CD4-positive, alpha-beta memory T cell (primary cell): ENCODE measurements at regions not wholly inside any gene's neighbourhood (a gene's known extent, or its start where the extent isn't known, plus 50 kb on each side); places are given as distances from the start of the nearest gene placed in this dataset.
"Not testable (repeated sequence)": the region's sequence is repeated elsewhere in the genome, so short reads cannot be mapped to it uniquely, and the experiment has no call there.

Experiments
- CTCF ChIA-PET: fragments of 350-600 bp; sonication (Branson Sonifier 250); formaldehyde crosslinking; loops from one replicate; lab custom pipeline; 2021; ENCODE audit warnings: inconsistent platforms; ENCODE audit not compliant: partially characterized antibody; lab: Charles Lee
- POLR2A ChIA-PET: fragments of 350-600 bp; sonication (Branson Sonifier 250); formaldehyde crosslinking; loops from one replicate; lab custom pipeline; 2021; ENCODE audit not compliant: partially characterized antibody; lab: Charles Lee
- DNase-seq, 5 donors: peaks; one replicate each; pipeline versions ENCODE4 v3.0.0 to v3.0.0-alpha.2; 2020 to 2022; ENCODE audit warnings: mixed read lengths in 1 of 5
- H3K27ac ChIP-seq: one replicate; pipeline ENCODE4 v1.7.0; 2013; ENCODE audit warnings: low read depth, low read length
- H3K27me3 ChIP-seq: 2 replicates; pipeline ENCODE4 v1.7.0; 2013; ENCODE audit warnings: mild to moderate bottlenecking, low read length, moderate library complexity; ENCODE audit not compliant: insufficient read depth
- H3K36me3 ChIP-seq: 2 replicates; pipeline ENCODE4 v1.7.0; 2013; ENCODE audit warnings: mild to moderate bottlenecking, low read length, moderate library complexity; ENCODE audit not compliant: insufficient read depth
- H3K4me1 ChIP-seq: 2 replicates; pipeline ENCODE4 v1.7.0; 2013; ENCODE audit warnings: mild to moderate bottlenecking, low read length, moderate library complexity; ENCODE audit not compliant: insufficient read depth
- H3K4me3 ChIP-seq, 2 donors: one replicate each; pipeline ENCODE4 v1.7.0; 2013; ENCODE audit warnings: low read length in 2 of 2, mild to moderate bottlenecking in 1 of 2
- H3K9me3 ChIP-seq, 2 donors: one replicate each; pipeline ENCODE4 v1.7.0; 2013; ENCODE audit warnings: low read length in 2 of 2, control low read depth in 1 of 2; ENCODE audit not compliant: control insufficient read depth in 1 of 2
- H3K27ac Mint-ChIP-seq, 7 donors: one replicate each; pipeline ENCODE4 v1.8.0; 2020 to 2021; ENCODE audit warnings: mixed read lengths in 7 of 7, mild to moderate bottlenecking in 6 of 7, inconsistent platforms in 3 of 7, moderate library complexity in 3 of 7
- H3K27me3 Mint-ChIP-seq, 2 donors: one replicate each; pipeline ENCODE4 v1.8.0; 2020 to 2021; ENCODE audit warnings: mixed read lengths in 2 of 2
- H3K36me3 Mint-ChIP-seq, 2 donors: one replicate each; pipeline ENCODE4 v1.8.0; 2020 to 2021; ENCODE audit warnings: mixed read lengths in 2 of 2, inconsistent platforms in 1 of 2, mild to moderate bottlenecking in 1 of 2
- H3K4me1 Mint-ChIP-seq, 4 donors: one replicate each; pipeline ENCODE4 v1.8.0; 2020 to 2021; ENCODE audit warnings: mixed read lengths in 4 of 4, mild to moderate bottlenecking in 1 of 4
- H3K4me3 Mint-ChIP-seq, 8 donors: one replicate each; pipeline ENCODE4 v1.8.0; 2020 to 2021; ENCODE audit warnings: mixed read lengths in 8 of 8, mild to moderate bottlenecking in 7 of 8, moderate library complexity in 6 of 8, inconsistent platforms in 3 of 8
- H3K9me3 Mint-ChIP-seq, 8 donors: one replicate each; pipeline ENCODE4 v1.8.0; 2020 to 2021; ENCODE audit warnings: mixed read lengths in 8 of 8, mild to moderate bottlenecking in 5 of 8, inconsistent platforms in 3 of 8, moderate library complexity in 1 of 8
- intact Hi-C: fragments of 100-400 bp; cut with micrococcal nuclease; formaldehyde crosslinking; loops from one replicate; pipeline ENCODE4 v1.15.1; 2023

DNA sequence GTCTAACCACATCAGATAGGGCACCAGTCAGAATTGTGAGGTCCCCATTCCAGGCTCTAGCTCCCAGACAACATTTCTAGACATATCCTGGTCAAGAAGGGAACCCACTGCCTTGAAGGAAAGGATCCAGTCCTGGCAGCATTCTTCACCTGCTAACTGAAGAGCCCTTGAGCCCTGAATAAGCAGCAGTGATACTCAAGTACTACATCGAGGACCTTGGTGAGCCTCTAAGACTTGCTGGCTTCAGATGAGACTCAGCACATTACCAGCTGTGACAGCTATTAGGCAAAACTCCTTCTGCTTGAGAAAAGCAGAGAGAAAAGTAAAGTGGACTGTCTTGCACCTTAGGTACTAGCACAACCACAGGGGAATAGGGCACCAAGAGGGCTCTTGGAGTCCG, 205.8 kb upstream of the F9 start:
- no peak overlapping the region for H3K27ac ChIP-seq
- H3K27ac Mint-ChIP-seq, result no peak overlapping the region

DNA sequence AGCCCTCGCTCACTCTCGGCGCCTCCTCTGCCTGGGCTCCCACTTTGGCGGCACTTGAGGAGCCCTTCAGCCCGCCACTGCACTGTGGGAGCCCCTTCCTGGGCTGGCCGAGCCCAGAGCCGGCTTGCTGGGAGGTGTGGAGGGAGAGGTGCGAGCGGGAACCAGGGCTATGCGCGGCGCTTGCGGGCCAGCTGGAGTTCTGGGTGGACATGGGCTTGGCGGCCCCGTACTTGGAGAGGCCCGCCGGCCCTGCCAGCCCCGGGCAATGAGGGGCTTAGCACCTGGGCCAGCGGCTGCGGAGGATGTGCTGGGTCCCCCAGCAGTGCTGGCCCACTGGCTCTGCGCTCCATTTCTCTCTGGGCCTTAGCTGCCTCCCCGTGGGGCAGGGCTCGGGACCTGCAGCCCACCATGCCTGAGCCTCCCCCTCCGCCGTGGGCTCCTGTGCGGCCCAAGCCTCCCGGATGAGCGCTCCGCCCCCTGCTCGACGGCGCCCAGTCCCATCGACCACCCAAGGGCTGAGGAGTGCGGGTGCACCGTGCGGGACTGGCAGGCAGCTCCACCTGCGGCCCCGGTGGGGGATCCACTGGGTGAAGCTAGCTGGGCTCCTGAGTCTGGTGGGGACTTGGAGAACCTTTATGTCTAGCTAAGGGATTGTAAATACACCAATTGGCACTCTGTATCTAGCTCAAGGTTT, 209.7 kb upstream of the F9 start:
- H3K36me3 ChIP-seq, H3K4me3 ChIP-seq, H3K9me3 ChIP-seq, H3K4me1 ChIP-seq, H3K27ac ChIP-seq, H3K27me3 Mint-ChIP-seq, H3K27me3 ChIP-seq, H3K27ac Mint-ChIP-seq, intact Hi-C loops, H3K4me3 Mint-ChIP-seq, H3K4me1 Mint-ChIP-seq, H3K9me3 Mint-ChIP-seq, POLR2A ChIA-PET, DNase-seq, H3K36me3 Mint-ChIP-seq: not testable (repeated sequence)
- CTCF ChIA-PET, result interaction anchor here (0.6 kb wide), 1 partner anchor 70 kb away, joined by 4 read pairs; no protein-coding TSS in a partner anchor

More for the DNA sequence above, 205.8 kb upstream of the F9 start:
- intact Hi-C loops, result no loop called here
- no peaks in the 10 kb centered on the region for H3K4me1 Mint-ChIP-seq
- no peaks in the 10 kb centered on the region for H3K27me3 Mint-ChIP-seq
- H3K4me1 ChIP-seq, result no peaks in the 10 kb centered on the region
- no peak overlapping the region for H3K4me3 Mint-ChIP-seq
- H3K4me3 ChIP-seq, result no peak overlapping the region
- no peak for DNase-seq
- no peaks in the 10 kb centered on the region for H3K9me3 ChIP-seq
- no peaks in the 10 kb centered on the region for H3K36me3 Mint-ChIP-seq
- H3K9me3 Mint-ChIP-seq, result peaks cover 0 to 4% (median 0%) of the 10 kb centered on the region in 8 donors
- no peaks in the 10 kb centered on the region for H3K36me3 ChIP-seq
- H3K27me3 ChIP-seq, result no peaks in the 10 kb centered on the region
- CTCF ChIA-PET, result no interaction called here
- POLR2A ChIA-PET, result no interaction called here

DNA sequence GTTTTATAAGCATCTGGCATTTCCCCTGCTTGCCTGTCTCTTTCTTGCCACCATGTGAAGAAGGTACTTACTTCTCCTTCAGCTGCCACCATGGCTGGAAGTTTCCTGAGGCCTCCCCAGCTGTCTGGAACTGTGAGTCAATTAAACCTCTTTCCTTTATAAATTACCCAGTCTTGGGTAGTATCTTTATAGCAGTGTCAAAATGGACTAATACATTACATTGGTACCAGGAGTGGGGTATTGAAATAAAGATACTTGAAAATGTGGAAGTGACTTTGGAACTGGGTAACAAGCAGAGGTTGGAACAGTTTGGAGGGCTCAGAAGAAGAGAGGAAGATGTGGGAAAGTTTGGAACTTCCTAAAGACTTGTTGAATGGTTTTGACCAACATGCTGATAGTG, 223.9 kb upstream of the F9 start:
- H3K27ac ChIP-seq, POLR2A ChIA-PET, H3K4me1 ChIP-seq, H3K27me3 Mint-ChIP-seq, H3K27ac Mint-ChIP-seq, H3K27me3 ChIP-seq, intact Hi-C loops, H3K4me3 Mint-ChIP-seq, DNase-seq, H3K4me1 Mint-ChIP-seq, H3K4me3 ChIP-seq, H3K36me3 Mint-ChIP-seq, CTCF ChIA-PET, H3K36me3 ChIP-seq, H3K9me3 ChIP-seq: not testable (repeated sequence)
- peaks cover 2 to 36% (median 17%) of the 10 kb centered on the region in 8 donors for H3K9me3 Mint-ChIP-seq

DNA sequence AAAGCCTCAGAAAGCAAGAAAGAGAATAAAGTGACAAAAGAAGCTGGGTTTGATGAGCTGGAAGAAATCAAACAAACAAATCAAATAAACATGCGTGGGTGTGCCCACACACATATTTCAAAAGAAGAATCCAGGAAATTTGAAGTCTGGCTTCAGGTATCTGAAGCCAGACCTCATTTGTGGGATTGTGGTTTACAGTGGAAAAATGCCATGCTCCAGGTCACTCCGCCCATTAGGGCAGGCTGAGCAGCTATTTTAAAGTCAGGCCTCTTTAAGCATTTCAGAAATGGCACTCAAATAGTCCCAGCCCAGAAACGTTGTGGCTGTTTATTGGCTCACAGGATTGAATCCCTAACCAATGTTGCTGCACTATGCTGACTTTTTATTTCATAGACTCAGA, 226.1 kb upstream of the F9 start:
- H3K4me3 Mint-ChIP-seq, result no peak overlapping the region
- no peaks in the 10 kb centered on the region for H3K9me3 ChIP-seq
- H3K27ac Mint-ChIP-seq, result no peak overlapping the region
- ChIA-PET POLR2A (no interaction called here), CTCF (no interaction called here)
- no peaks in the 10 kb centered on the region for H3K4me1 Mint-ChIP-seq
- DNase-seq, result no peak
- intact Hi-C loops, result no loop called here
- peaks cover 2 to 36% (median 17%) of the 10 kb centered on the region in 8 donors for H3K9me3 Mint-ChIP-seq
- no peaks in the 10 kb centered on the region for H3K27me3 Mint-ChIP-seq
- H3K27ac ChIP-seq, result no peak overlapping the region
- H3K36me3 ChIP-seq, result no peaks in the 10 kb centered on the region
- H3K36me3 Mint-ChIP-seq, result peaks cover 0 to 4% of the 10 kb centered on the region in 2 donors
- no peak overlapping the region for H3K4me3 ChIP-seq
- no peaks in the 10 kb centered on the region for H3K4me1 ChIP-seq
- no peaks in the 10 kb centered on the region for H3K27me3 ChIP-seq

DNA sequence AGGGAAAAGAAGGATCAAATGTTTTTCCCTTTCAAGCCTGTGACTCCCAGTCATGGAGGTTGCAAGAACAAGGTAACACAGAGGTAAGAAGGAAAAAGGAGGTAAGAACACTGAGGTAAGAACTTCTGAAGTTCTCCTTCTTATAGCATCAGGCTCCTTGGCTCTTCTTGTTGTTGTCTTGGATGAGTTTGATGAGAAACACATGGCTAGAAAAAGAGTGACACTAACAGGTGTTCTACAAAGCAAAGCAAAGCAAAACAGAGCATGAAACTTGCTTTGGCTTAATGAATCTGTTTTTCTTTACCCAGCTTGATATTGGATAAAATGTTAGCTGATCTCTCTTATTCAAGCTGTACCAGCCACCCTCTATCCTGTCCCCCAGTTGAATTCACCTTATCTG, 231.2 kb upstream of the F9 start:
- H3K4me1 ChIP-seq, result no peaks in the 10 kb centered on the region
- H3K27me3 ChIP-seq, result no peaks in the 10 kb centered on the region
- no peaks in the 10 kb centered on the region for H3K36me3 ChIP-seq
- DNase-seq, result no peak
- H3K9me3 ChIP-seq, result no peaks in the 10 kb centered on the region
- no peak overlapping the region for H3K27ac Mint-ChIP-seq
- no peaks in the 10 kb centered on the region for H3K4me1 Mint-ChIP-seq
- POLR2A ChIA-PET, result no interaction called here
- intact Hi-C loops, result no loop called here
- H3K9me3 Mint-ChIP-seq, result peaks cover 0 to 3% (median 0%) of the 10 kb centered on the region in 8 donors
- no peak overlapping the region for H3K4me3 Mint-ChIP-seq
- CTCF ChIA-PET, result no interaction called here
- H3K36me3 Mint-ChIP-seq, result no peaks in the 10 kb centered on the region
- no peaks in the 10 kb centered on the region for H3K27me3 Mint-ChIP-seq
- no peak overlapping the region for H3K27ac ChIP-seq
- no peak overlapping the region for H3K4me3 ChIP-seq

DNA sequence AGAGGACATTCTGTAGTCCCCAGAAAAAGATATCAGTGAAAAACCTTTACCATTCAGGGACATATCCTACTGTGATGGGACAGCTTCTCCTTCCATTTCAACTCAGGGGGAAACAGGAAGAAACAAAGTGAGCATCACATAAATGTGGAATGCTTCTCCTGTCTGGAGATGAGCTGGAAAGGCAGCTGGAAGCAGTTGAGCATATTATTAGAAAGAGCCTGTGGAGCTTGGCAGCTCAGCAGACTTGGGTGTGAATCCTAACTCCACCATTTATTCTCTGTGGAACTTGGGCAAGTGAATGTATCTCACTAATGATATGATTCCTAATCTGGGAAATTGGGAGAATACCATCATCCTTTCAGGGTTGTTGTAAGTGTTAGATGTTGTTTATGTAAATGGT, 232.1 kb upstream of the F9 start:
- Histone ChIP-seq H3K4me3 (no peak overlapping the region), H3K4me1 (no peaks in the 10 kb centered on the region), H3K36me3 (no peaks in the 10 kb centered on the region), H3K9me3 (no peaks in the 10 kb centered on the region), H3K27me3 (no peaks in the 10 kb centered on the region), H3K27ac (no peak overlapping the region)
- Mint-ChIP-seq H3K9me3 (no peaks in the 10 kb centered on the region), H3K4me3 (no peak overlapping the region), H3K27me3 (no peaks in the 10 kb centered on the region), H3K36me3 (no peaks in the 10 kb centered on the region), H3K27ac (no peak overlapping the region), H3K4me1 (no peaks in the 10 kb centered on the region)
- no peak for DNase-seq
- ChIA-PET POLR2A (no interaction called here), CTCF (no interaction called here)
- intact Hi-C loops, result no loop called here

DNA sequence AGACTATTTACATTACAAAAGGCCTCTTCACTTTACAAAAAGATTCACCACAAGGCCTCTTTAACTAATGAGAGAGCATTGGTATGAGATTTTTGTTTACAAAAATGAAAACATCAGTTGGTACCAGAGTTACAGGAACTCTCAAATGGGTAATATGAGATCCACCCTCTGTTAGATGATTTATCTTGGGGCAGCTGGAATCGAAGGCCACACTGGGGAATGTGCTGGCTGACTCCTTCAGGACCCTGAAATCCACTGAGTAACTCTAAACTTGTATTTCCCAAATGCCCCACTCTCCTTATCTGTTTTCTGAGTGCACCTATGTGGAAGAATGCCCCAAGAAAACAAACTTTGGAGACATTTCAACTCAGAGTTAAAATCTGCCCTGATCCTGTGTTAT, 232.9 kb upstream of the F9 start:
- Mint-ChIP-seq H3K27me3 (no peaks in the 10 kb centered on the region), H3K36me3 (no peaks in the 10 kb centered on the region), H3K9me3 (no peaks in the 10 kb centered on the region), H3K27ac (no peak overlapping the region), H3K4me3 (no peak overlapping the region), H3K4me1 (no peaks in the 10 kb centered on the region)
- Histone ChIP-seq H3K27ac (no peak overlapping the region), H3K27me3 (no peaks in the 10 kb centered on the region), H3K4me1 (no peaks in the 10 kb centered on the region), H3K9me3 (no peaks in the 10 kb centered on the region), H3K4me3 (no peak overlapping the region), H3K36me3 (no peaks in the 10 kb centered on the region)
- DNase-seq, result no peak
- POLR2A ChIA-PET, result no interaction called here
- CTCF ChIA-PET, result no interaction called here
- intact Hi-C loops, result no loop called here

DNA sequence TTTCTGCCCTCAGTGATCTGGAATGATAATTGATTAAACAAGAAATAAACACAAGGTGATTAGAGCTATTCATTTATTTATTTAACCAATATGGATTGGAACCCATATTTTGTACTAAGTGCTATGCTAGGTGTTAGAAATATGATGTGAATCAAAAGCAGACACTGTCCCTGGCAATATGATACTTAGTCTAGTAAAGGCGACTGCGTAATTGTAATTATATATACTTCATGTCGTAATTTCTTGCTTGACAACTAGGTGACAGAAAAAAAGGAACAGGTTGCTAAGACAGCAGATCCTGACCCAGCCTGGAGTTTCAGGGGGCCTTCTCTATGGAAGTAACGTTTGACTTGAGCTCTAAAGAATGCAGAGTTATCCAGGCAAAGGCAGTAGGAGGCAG, 236.5 kb upstream of the F9 start:
- no peaks in the 10 kb centered on the region for H3K4me1 ChIP-seq
- H3K9me3 Mint-ChIP-seq, result no peaks in the 10 kb centered on the region
- no peaks in the 10 kb centered on the region for H3K4me1 Mint-ChIP-seq
- DNase-seq, result no peak
- H3K9me3 ChIP-seq, result no peaks in the 10 kb centered on the region
- ChIA-PET CTCF (no interaction called here), POLR2A (no interaction called here)
- no peak overlapping the region for H3K4me3 Mint-ChIP-seq
- no peak overlapping the region for H3K27ac Mint-ChIP-seq
- H3K36me3 ChIP-seq, result no peaks in the 10 kb centered on the region
- intact Hi-C loops, result no loop called here
- H3K27ac ChIP-seq, result no peak overlapping the region
- no peaks in the 10 kb centered on the region for H3K27me3 Mint-ChIP-seq
- no peaks in the 10 kb centered on the region for H3K36me3 Mint-ChIP-seq
- no peak overlapping the region for H3K4me3 ChIP-seq
- H3K27me3 ChIP-seq, result no peaks in the 10 kb centered on the region
